GM18499 (cell line): ENCODE measurements at regions not wholly inside any gene's neighbourhood (a gene's known extent, or its start where the extent isn't known, plus 50 kb on each side); places are given as distances from the start of the nearest gene placed in this dataset.
"Not testable (repeated sequence)": the region's sequence is repeated elsewhere in the genome, so short reads cannot be mapped to it uniquely, and the experiment has no call there.

Source experiments
- ATAC-seq: cut with Tn5 transposase; IDR thresholded peaks from one replicate; pipeline ENCODE4 v1.9.1; 2021; ENCODE audit warnings: moderate number of reproducible peaks; ENCODE audit not compliant: insufficient read depth, unreplicated experiment

GRCh38 chr5:91245871-91246270 is 137.2 kb downstream of the ARRDC3 start:
- no peak for ATAC-seq

DNA sequence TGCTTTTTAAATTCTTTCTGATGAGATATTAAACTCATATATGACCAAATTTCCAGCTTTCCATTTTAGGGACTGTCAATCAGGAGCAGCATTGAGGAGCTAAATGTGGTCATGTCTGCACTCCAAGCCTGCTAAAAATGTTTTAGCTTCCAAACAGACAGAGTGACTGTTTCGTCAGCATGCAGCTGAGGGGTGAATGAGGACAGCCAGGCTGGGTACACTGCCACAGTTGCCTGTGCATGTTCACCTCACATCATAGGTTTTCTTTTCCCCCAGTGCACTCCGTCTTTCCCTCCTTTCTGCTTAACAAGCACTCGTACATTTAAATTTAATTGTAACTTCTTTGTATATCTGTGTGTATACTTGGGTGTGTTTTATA is 138.1 kb downstream of the ARRDC3 start:
- no peak for ATAC-seq

DNA sequence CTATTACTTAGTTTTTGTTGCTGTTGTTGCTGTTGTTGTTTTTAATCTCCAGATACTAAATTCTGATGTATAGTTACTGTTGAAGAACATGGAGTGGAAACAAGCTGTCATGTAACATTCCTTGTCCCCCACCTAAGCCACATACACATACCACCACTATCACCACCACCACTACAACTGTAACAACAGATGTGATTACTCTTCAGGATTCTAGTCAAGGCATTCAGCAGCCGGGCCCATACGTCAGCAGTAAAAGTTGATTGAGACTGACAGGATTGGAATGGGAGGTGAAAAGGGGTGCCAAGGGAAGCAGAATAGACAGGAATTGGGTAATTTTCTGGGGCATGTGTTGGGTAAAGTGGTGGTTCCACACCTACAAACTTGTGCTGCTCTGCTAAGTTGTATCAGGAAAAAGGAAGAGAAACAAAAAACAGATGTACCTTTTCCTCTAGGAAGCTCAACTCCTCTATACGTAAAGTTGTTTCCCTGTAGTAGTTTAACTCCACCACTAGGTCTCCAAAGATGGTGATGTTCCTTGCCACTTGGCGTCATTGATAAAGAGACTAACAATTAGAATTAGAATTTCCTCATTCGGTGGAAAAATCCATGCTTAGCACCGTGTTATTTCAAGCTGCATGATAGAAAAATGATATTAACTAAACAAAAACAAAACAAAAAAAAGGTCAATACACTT is 138.6 kb downstream of the ARRDC3 start:
- no peak for ATAC-seq

GRCh38 chr5:91243852-91244251 is 139.3 kb downstream of the ARRDC3 start:
- ATAC-seq = no peak

- ATAC-seq = no peak
These were observed 139.8 kb downstream of the ARRDC3 start for GRCh38 chr5:91243286-91243685.

DNA sequence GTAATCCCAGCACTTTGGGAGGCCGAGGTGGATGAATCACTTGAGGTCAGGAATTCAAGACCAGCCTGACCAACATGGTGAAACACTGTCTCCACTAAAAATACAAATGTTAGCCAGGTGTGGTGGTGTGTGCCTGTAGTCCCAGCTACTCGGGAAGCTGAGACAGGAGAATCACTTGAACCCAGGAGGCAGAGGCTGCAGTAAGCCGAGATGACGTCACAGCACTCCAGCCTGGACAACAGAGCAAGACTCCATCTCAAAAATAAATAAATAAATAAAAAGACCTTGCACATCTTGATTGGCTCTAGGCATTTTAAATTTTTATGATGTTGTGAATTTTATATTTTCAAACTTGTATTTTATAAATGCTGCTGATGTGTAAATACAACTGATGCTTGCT is 141.7 kb downstream of the ARRDC3 start:
- ATAC-seq = not testable (repeated sequence)

DNA sequence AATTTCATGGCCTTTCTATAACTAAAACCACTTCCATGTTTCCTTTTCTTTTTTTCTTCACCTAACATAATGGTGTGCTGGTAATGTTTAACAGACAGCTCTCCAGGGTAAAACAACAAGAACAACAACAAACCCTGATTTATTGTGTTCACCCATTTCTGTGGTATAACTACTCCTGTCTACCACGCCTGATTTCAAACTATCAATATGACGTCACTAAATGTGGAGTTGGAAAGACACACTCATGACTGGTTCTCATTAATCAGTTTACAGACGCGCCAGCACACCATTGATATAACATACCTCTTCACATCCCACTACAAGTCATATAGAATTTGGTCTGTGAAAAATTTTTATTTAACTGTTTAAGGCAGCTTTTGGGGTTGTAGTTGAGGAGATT is 142.9 kb downstream of the ARRDC3 start:
- no peak for ATAC-seq

DNA sequence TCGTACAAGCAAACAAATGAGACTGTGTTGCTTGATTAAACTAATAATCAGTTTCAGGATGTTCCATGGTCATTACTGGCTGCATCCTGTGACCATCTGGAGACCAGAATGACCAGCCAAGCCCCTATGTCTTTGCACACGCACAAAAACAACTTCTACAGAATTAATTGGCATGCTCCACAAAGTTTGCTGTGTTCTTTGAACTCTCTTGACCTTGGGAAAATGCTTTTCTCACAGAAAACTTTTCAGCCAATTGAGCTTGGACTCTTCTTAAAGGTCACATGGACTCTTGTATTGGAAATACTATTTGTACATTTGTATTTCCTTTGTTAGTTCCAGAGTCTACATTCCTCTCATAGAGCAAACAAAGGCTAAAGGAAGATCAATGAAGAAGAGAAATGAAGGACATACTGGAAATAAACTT is 147.8 kb downstream of the ARRDC3 start:
- no peak for ATAC-seq

GRCh38 chr5:91232523-91232922 is 150.6 kb downstream of the ARRDC3 start:
- no peak for ATAC-seq

- no peak for ATAC-seq
These were observed 153.9 kb downstream of the ARRDC3 start for GRCh38 chr5:91229031-91229727.

DNA sequence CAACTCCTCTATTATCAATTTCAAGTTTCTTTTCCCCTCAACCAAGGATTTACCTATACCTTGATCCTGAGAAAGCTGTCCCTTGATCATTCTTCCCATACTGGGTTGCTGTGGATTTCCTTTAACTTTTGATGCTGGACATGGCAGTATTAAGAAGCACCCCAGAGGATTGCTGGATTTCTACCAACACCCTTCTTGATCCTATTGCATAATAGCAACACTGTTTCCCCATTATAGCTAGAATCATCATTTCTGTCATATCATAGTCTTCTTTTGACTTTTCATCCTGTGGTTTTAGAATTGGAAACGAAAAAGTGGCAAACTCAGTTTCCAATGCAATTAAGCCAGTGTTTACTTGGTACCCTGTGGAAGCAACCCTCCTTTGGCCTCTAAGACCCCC is 154.9 kb downstream of the ARRDC3 start:
- ATAC-seq = no peak

GRCh38 chr5:91225848-91226686 is 157.1 kb downstream of the ARRDC3 start:
- ATAC-seq = no peak

GRCh38 chr5:91224969-91225368 is 158.1 kb downstream of the ARRDC3 start:
- no peak for ATAC-seq

GRCh38 chr5:91224456-91224855 is 158.7 kb downstream of the ARRDC3 start:
- ATAC-seq = no peak

DNA sequence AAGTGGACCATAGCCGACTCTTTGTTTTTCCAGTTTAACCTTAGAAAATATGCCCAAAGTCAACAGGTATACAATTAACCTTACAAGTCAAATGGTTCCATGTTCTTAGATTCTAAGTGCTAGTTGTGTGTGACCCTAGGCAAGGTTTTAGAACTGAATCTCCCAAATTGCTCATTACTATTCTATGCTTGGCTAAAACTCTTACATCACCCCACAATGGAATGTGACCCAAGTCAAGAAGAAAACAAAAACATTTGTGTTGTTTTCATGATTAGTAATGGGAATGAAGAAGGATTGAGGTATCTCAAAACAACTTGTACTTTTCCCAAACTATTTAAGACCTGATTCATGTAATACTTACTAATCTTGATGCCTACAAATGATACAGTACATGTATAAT is 159.2 kb downstream of the ARRDC3 start:
- ATAC-seq = no peak

- no peak for ATAC-seq
These were observed 160.6 kb downstream of the ARRDC3 start for GRCh38 chr5:91222482-91222881.

DNA sequence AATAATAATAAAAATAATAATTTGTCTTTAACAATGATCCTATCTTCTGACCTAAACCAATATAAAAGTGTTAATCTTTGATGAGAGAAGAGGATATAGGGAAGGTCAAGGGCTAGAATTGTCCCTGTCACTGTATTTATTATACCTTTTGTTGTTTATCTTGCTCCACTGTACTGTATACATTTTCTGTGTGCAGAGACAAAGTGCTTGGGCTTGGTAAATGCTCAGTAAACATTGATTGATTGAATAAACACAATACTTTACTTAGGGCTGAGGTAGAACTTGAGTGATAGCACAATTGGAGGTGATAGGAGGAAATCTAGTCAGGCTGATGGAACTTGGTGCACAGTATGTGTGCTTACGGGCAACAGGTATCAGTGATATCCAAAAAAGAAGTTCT is 161.2 kb downstream of the ARRDC3 start:
- no peak for ATAC-seq

- no peak for ATAC-seq
These were observed 163.2 kb downstream of the ARRDC3 start for GRCh38 chr5:91219803-91220371.

DNA sequence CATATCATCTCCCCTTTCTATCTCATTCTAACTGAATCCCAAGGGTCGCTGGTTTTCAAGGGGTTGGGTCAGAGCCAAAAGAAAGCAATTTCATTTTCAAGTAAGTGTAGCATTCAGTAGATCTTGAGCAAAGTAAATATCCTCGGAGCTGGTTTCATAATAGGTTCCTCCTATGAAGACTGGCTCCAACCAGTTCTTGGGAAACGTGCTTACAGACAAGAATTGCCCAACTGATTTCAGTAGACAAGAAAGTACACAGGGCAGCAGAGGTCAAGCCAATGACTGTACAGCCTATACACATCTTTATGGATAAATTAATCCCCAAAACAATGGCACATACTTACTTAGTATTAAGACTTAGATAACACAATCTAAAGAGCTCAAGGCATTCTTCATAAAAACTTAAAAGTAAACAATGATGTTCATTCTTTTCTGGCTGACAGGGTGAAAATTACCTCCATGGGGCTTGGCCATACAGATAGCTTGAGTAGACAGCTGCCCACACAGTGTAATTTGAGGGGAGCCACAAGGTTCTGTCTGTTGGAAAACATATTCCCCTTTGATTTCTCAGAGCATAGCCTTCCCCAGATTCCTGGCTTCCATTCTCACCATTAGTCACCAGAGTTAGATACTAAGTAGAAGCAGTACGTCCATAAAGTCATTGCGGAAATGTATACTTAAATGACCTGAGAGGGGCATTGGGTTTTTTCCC is 163.9 kb downstream of the ARRDC3 start:
- ATAC-seq = no peak

GRCh38 chr5:91217859-91218258 is 165.3 kb downstream of the ARRDC3 start:
- ATAC-seq = no peak
